Natural killer cell treated with Interleukin-12 subunit alpha and Interleukin-12 subunit beta and Interleukin-15 and Interleukin-18, amount 100 ng/mL, for 72 hours (primary cell): ENCODE measurements at regions not wholly inside any gene's neighbourhood (a gene's known extent, or its start where the extent isn't known, plus 50 kb on each side); places are given as distances from the start of the nearest gene placed in this dataset.

Experiments
- ATAC-seq, 2 donors: fragments of 150-1000 bp; cut with Tn5 transposase in 1 of 2; sonication (Bioruptor Pico), chemical (Tn5 transposase) in 1 of 2; 2 replicates each; pipeline ENCODE4 v1.10.0; 2021
- DNase-seq: peaks from one replicate; pipeline ENCODE4 v3.0.0; 2022; ENCODE audit warnings: low spot score
- H3K27ac Mint-ChIP-seq, 2 donors: 1 replicate in 1 of 2; 2 replicates in 1 of 2; pipeline ENCODE4 v1.8.0; 2022; ENCODE audit warnings: mixed read lengths in 2 of 2, mild to moderate bottlenecking in 1 of 2, moderate library complexity in 1 of 2
- H3K27me3 Mint-ChIP-seq, 2 donors: 1 replicate in 1 of 2; 2 replicates in 1 of 2; pipeline ENCODE4 v1.8.0; 2022; ENCODE audit warnings: mixed read lengths in 2 of 2
- H3K36me3 Mint-ChIP-seq: one replicate; pipeline ENCODE4 v1.8.0; 2022; ENCODE audit warnings: mixed read lengths
- H3K4me1 Mint-ChIP-seq, 2 donors: 1 replicate in 1 of 2; 2 replicates in 1 of 2; pipeline ENCODE4 v1.8.0; 2022; ENCODE audit warnings: low read depth in 2 of 2, mixed read lengths in 2 of 2, mild to moderate bottlenecking in 1 of 2
- H3K4me3 Mint-ChIP-seq: one replicate; pipeline ENCODE4 v1.8.0; 2022; ENCODE audit warnings: mixed read lengths
- H3K9me3 Mint-ChIP-seq: 2 replicates; pipeline ENCODE4 v1.8.0; 2022; ENCODE audit warnings: mixed read lengths

DNA sequence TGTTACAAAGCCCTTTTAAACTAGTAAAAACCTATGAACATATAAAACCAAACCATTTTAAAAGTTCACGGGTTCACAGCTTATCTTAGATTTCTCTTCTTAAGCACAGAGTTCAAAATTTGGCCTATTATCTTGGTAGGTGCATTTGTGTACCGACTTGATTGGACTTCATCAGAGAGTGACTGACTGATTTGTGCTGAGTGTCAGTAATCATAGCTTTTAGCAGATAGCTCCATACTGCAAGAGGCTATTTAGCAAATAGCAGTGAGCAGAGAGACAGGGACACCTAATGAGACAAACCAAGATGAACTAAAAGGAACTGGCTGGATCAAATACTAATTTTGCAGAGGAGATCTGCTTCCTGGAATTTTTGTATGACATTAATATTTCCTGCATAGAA is 274.5 kb downstream of the PRR16 start:
- Mint-ChIP-seq H3K4me1 (no peaks in the 10 kb centered on the region), H3K27ac (no peak overlapping the region), H3K27me3 (no peaks in the 10 kb centered on the region), H3K4me3 (no peak overlapping the region), H3K36me3 (peaks cover 6% of the 10 kb centered on the region), H3K9me3 (peaks cover 7% of the 10 kb centered on the region)
- DNase-seq, result no peak
- ATAC-seq, result no peak

DNA sequence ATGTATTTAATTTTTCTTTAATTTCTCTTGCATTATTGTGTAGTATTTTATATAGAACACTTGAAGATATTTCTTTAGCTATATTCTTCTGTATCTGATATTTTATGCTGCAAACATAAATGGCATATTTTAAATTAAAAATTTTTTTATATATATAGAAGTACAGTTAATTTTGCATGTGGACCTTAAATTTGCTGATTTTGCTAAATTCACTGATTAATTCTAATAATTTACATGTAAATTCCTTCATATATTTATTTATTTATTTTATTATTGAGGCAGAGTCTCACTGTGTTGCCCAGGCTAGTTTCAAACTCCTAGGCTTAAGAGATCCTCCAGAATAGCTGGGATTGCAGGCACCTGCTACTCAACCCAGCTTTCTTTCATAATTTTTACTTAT is 276.9 kb downstream of the PRR16 start:
- H3K27me3 Mint-ChIP-seq, result no peaks in the 10 kb centered on the region
- no peak for DNase-seq
- H3K36me3 Mint-ChIP-seq, result peaks cover 6% of the 10 kb centered on the region
- H3K27ac Mint-ChIP-seq, result no peak overlapping the region
- no peak overlapping the region for H3K4me3 Mint-ChIP-seq
- H3K9me3 Mint-ChIP-seq, result peaks cover 11% of the 10 kb centered on the region
- H3K4me1 Mint-ChIP-seq, result no peaks in the 10 kb centered on the region
- ATAC-seq, result no peak

GRCh38 chr5:120748474-120748873 is 284.4 kb downstream of the PRR16 start:
- Mint-ChIP-seq H3K36me3 (peaks cover 4% of the 10 kb centered on the region), H3K27ac (no peak overlapping the region), H3K27me3 (no peaks in the 10 kb centered on the region), H3K4me3 (no peak overlapping the region), H3K4me1 (no peaks in the 10 kb centered on the region), H3K9me3 (peaks cover 19% of the 10 kb centered on the region)
- ATAC-seq (no peak), DNase-seq (no peak)

GRCh38 chr5:120749737-120750136 is 285.6 kb downstream of the PRR16 start:
- Mint-ChIP-seq H3K4me3 (no peak overlapping the region), H3K9me3 (peaks cover 15% of the 10 kb centered on the region), H3K27me3 (no peaks in the 10 kb centered on the region), H3K36me3 (peaks cover 4% of the 10 kb centered on the region), H3K27ac (no peak overlapping the region), H3K4me1 (no peaks in the 10 kb centered on the region)
- DNase-seq (no peak), ATAC-seq (no peak)

- ATAC-seq, result no peak
- Mint-ChIP-seq H3K36me3 (peaks cover 5% of the 10 kb centered on the region), H3K27me3 (no peaks in the 10 kb centered on the region), H3K27ac (no peak overlapping the region), H3K4me1 (no peaks in the 10 kb centered on the region), H3K9me3 (peaks cover 9% of the 10 kb centered on the region), H3K4me3 (no peak overlapping the region)
- no peak for DNase-seq
Observed at GRCh38 chr5:120759587-120759986, 295.5 kb downstream of the PRR16 start.

GRCh38 chr5:120761986-120762385 is 297.9 kb downstream of the PRR16 start:
- H3K36me3 Mint-ChIP-seq, result peaks cover 4% of the 10 kb centered on the region
- H3K9me3 Mint-ChIP-seq, result peaks cover 10% of the 10 kb centered on the region
- DNase-seq (no peak), ATAC-seq (no peak)
- no peak overlapping the region for H3K27ac Mint-ChIP-seq
- H3K27me3 Mint-ChIP-seq, result no peaks in the 10 kb centered on the region
- H3K4me3 Mint-ChIP-seq, result no peak overlapping the region
- H3K4me1 Mint-ChIP-seq, result no peaks in the 10 kb centered on the region

DNA sequence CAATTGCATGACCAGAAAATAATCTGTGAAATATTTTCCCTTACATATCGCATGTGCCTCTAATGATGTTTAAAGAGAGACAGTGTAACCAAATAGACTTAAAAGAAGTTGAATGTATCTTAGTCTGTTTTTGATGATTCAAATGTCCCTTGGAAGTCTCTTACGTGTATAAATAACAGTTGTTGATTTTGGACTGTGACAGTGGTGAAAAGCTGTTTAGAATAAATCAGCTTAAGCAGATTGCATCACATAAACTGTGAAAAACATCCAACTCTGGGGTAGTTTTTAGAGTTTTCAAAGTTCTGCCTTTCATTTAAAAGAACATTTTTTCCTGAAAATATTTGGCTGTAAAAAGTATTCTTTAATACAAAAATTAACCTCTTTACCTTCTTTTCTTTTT is 301.1 kb downstream of the PRR16 start:
- Mint-ChIP-seq H3K27me3 (no peaks in the 10 kb centered on the region), H3K4me3 (no peak overlapping the region), H3K27ac (no peak overlapping the region), H3K36me3 (no peaks in the 10 kb centered on the region), H3K4me1 (no peaks in the 10 kb centered on the region), H3K9me3 (peaks cover 10% of the 10 kb centered on the region)
- DNase-seq (no peak), ATAC-seq (no peak)

- Mint-ChIP-seq H3K36me3 (no peaks in the 10 kb centered on the region), H3K9me3 (peaks cover 7% of the 10 kb centered on the region), H3K4me1 (no peaks in the 10 kb centered on the region), H3K27me3 (no peaks in the 10 kb centered on the region), H3K27ac (no peak overlapping the region), H3K4me3 (no peak overlapping the region)
- ATAC-seq (no peak), DNase-seq (no peak)
Observed at GRCh38 chr5:120767178-120767820, 303.2 kb downstream of the PRR16 start.

DNA sequence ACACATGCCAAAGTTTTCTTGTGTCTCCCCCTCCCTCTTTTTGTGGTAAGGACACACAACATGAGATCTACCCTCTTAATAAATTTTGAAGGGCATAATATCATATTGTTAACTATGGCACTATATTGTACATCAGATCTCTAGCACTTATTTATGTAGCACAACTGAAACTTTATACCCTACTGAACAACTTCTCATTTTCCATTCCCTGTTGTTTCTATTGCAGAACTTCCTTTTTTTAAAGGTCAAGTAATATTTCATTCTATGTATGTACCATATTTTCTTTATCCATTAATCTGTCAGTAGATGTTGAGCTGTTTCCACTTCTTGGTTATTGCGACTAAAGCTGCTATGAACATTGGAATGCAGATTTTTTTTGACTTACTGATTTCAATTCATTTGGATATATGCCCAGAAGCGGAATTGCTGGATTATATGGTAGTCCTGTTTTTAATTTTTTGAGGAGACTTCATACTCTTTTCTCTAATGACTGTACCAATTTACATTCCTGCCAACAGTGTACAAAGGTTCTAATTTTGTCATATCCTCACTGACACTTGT is 305.3 kb downstream of the PRR16 start:
- no peak overlapping the region for H3K4me3 Mint-ChIP-seq
- H3K4me1 Mint-ChIP-seq, result no peaks in the 10 kb centered on the region
- DNase-seq (no peak), ATAC-seq (no peak)
- no peaks in the 10 kb centered on the region for H3K36me3 Mint-ChIP-seq
- no peak overlapping the region for H3K27ac Mint-ChIP-seq
- no peaks in the 10 kb centered on the region for H3K27me3 Mint-ChIP-seq
- H3K9me3 Mint-ChIP-seq, result peaks cover 7% of the 10 kb centered on the region

- Mint-ChIP-seq H3K27ac (no peak overlapping the region), H3K9me3 (peaks cover 3% of the 10 kb centered on the region), H3K4me1 (no peaks in the 10 kb centered on the region), H3K4me3 (no peak overlapping the region), H3K27me3 (no peaks in the 10 kb centered on the region), H3K36me3 (no peaks in the 10 kb centered on the region)
- DNase-seq, result no peak
- no peak for ATAC-seq
Observed at GRCh38 chr5:120771202-120771601, 307.1 kb downstream of the PRR16 start.

DNA sequence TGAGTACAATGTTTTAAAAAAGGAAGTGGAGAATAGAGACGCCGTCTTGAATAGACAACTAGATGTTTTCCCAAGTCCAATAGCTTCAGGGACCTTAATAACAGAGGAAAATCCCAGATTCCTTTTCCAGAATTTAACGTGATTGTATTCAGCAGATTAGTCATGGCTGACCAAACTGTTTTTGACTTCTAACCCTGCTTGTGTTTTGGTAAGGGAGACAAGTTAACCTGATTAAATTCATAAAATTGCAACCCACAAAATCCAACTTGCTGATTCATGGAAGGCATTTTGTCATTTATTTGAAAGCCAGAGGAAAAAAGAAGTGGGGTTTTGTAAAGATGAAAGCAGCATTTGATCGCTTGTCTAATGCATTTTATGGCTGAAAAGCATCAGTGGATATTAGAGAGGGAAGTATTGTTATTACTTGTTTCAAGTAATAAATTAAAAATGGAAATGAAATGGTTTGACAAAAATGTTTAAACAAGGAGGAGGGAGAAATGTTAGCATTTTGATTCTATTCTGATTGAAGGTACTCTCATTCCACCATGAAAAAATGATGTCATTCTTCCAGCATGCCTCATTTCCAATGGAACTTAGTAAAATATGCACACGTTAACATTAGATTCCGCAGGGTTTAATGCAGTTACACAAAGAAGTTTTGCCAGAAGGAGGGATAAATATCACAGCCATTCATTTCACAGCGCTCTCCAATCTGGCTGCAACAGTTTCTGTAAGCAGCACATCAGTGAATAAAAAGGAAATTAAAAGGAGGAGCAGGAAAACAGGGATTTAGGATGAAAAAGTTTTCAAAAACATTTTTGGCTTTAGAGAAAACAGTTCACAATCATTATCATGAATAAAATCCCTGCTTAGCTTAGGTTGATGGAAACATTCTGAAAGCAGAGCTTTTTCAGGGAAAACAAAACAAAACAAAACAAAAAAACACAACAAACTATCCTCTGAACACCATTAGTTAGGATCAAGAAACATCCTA is 314.7 kb downstream of the PRR16 start:
- H3K9me3 Mint-ChIP-seq, result peaks cover 4% of the 10 kb centered on the region
- ATAC-seq, result no peak
- H3K27me3 Mint-ChIP-seq, result no peaks in the 10 kb centered on the region
- no peak overlapping the region for H3K27ac Mint-ChIP-seq
- no peak for DNase-seq
- no peaks in the 10 kb centered on the region for H3K4me1 Mint-ChIP-seq
- no peaks in the 10 kb centered on the region for H3K36me3 Mint-ChIP-seq
- H3K4me3 Mint-ChIP-seq, result no peak overlapping the region

GRCh38 chr5:120779674-120780073 is 315.6 kb downstream of the PRR16 start:
- H3K27me3 Mint-ChIP-seq, result no peaks in the 10 kb centered on the region
- H3K4me3 Mint-ChIP-seq, result no peak overlapping the region
- DNase-seq (no peak), ATAC-seq (no peak)
- no peaks in the 10 kb centered on the region for H3K4me1 Mint-ChIP-seq
- peaks cover 4% of the 10 kb centered on the region for H3K9me3 Mint-ChIP-seq
- no peak overlapping the region for H3K27ac Mint-ChIP-seq
- no peaks in the 10 kb centered on the region for H3K36me3 Mint-ChIP-seq

DNA sequence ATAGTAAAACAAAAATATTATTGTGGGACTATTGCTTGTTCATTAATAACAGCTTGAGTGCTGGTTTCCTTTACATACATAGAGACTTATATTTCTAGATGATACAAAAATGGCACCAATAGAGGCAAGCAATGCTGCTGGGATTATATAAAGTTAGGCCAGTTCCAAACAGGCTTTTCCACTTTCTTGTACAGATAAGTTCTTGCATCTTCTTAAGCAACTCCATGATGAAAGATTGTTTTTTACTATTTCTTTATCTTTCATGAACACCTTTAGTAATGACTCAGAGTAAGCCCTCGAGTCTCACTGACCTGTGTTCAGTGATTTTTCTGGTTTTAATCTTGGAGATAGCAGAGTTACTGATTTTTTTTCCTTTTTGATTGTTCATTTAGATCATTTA is 324.4 kb downstream of the PRR16 start:
- Mint-ChIP-seq H3K9me3 (peaks cover 15% of the 10 kb centered on the region), H3K27me3 (no peaks in the 10 kb centered on the region), H3K4me3 (no peak overlapping the region), H3K36me3 (no peaks in the 10 kb centered on the region), H3K4me1 (no peaks in the 10 kb centered on the region), H3K27ac (no peak overlapping the region)
- DNase-seq (no peak), ATAC-seq (no peak)

- H3K27ac Mint-ChIP-seq, result no peak overlapping the region
- no peaks in the 10 kb centered on the region for H3K4me1 Mint-ChIP-seq
Observed at GRCh38 chr5:120789918-120790317, 325.8 kb downstream of the PRR16 start.

More at GRCh38 chr5:120789918-120790317, 325.8 kb downstream of the PRR16 start:
- no peaks in the 10 kb centered on the region for H3K36me3 Mint-ChIP-seq
- H3K27me3 Mint-ChIP-seq, result no peaks in the 10 kb centered on the region
- ATAC-seq, result no peak
- DNase-seq, result no peak
- H3K9me3 Mint-ChIP-seq, result peaks cover 12% of the 10 kb centered on the region
- no peak overlapping the region for H3K4me3 Mint-ChIP-seq
